Liver (tissue), 8 donors: ENCODE measurements at regions not wholly inside any gene's neighbourhood (a gene's known extent, or its start where the extent isn't known, plus 50 kb on each side); places are given as distances from the start of the nearest gene placed in this dataset.

Source experiments
- DNase-seq: peaks from one replicate; pipeline ENCODE4 v3.0.0-alpha.2; 2017; ENCODE audit warnings: low spot score
- H3K27ac ChIP-seq, 2 donors: one replicate each; pipeline ENCODE4 v1.7.0; 2013; ENCODE audit warnings: inconsistent platforms in 2 of 2, low read length in 2 of 2, control low read depth in 1 of 2, low read depth in 1 of 2, mild to moderate bottlenecking in 1 of 2
- H3K27me3 ChIP-seq, 4 donors: one replicate each; pipeline versions ENCODE4 v1.6.1 to v1.7.0; 2013; ENCODE audit warnings: low read length in 3 of 4, inconsistent platforms in 1 of 4, mild to moderate bottlenecking in 1 of 4, moderate library complexity in 1 of 4; ENCODE audit not compliant: control insufficient read depth in 4 of 4, insufficient read depth in 4 of 4
- H3K36me3 ChIP-seq, 4 donors: one replicate each; pipeline versions ENCODE4 v1.6.1 to v1.7.0; 2013; ENCODE audit warnings: low read length in 3 of 4, mild to moderate bottlenecking in 3 of 4, low read depth in 1 of 4, moderate library complexity in 1 of 4; ENCODE audit not compliant: control insufficient read depth in 4 of 4, insufficient read depth in 3 of 4
- H3K4me1 ChIP-seq, 4 donors: one replicate each; pipeline versions ENCODE4 v1.6.1 to v1.7.0; 2013; ENCODE audit warnings: low read length in 3 of 4, mild to moderate bottlenecking in 3 of 4, moderate library complexity in 1 of 4; ENCODE audit not compliant: control insufficient read depth in 4 of 4, insufficient read depth in 4 of 4
- H3K4me3 ChIP-seq, 3 donors: one replicate each; pipeline versions ENCODE4 v1.6.1 to v1.7.0; 2013; ENCODE audit warnings: low read length in 3 of 3, control low read depth in 1 of 3, low read depth in 1 of 3, mild to moderate bottlenecking in 1 of 3
- H3K9ac ChIP-seq, 2 donors: one replicate each; pipeline ENCODE4 v1.7.0; 2013; ENCODE audit warnings: low read length in 2 of 2, mild to moderate bottlenecking in 2 of 2, moderate library complexity in 2 of 2, control low read depth in 1 of 2, low read depth in 1 of 2
- H3K9me3 ChIP-seq, 4 donors: one replicate each; pipeline versions ENCODE4 v1.6.1 to v1.7.0; 2013; ENCODE audit warnings: low read length in 3 of 4; ENCODE audit not compliant: control insufficient read depth in 4 of 4
- ATF3 ChIP-seq: IDR thresholded peaks from 2 replicates; pipeline ENCODE4 v1.6.1; 2016; ENCODE audit warnings: antibody characterized with exemption
- CTCF ChIP-seq: fragments of 150-350 bp; IDR thresholded peaks from 2 replicates; pipeline ENCODE4 v1.5.1; 2017; ENCODE audit warnings: improper control_type of control experiment, low read depth, low read length; ENCODE audit not compliant: missing input control
- EGR1 ChIP-seq, 2 donors: IDR thresholded peaks; 2 replicates each; pipeline ENCODE4 v1.6.1; 2016 to 2018; ENCODE audit warnings: antibody characterized with exemption in 2 of 2, low read depth in 2 of 2
- FOXA1 ChIP-seq: IDR thresholded peaks from 2 replicates; pipeline ENCODE4 v1.6.1; 2016; ENCODE audit warnings: antibody characterized with exemption
- FOXA2 ChIP-seq: IDR thresholded peaks from 2 replicates; pipeline ENCODE4 v1.6.1; 2016; ENCODE audit warnings: antibody characterized with exemption
- GABPA ChIP-seq, 2 donors: IDR thresholded peaks in 1 of 2; conservative IDR thresholded peaks in 1 of 2; 2 replicates each; pipeline ENCODE4 v1.6.1; 2016; ENCODE audit warnings: antibody characterized with exemption in 2 of 2, mild to moderate bottlenecking in 1 of 2, moderate library complexity in 1 of 2
- HNF4A ChIP-seq, 2 donors: conservative IDR thresholded peaks; 2 replicates each; pipeline ENCODE4 v1.6.1; 2016; ENCODE audit warnings: antibody characterized with exemption in 2 of 2, mild to moderate bottlenecking in 2 of 2
- HNF4G ChIP-seq: IDR thresholded peaks from 2 replicates; pipeline ENCODE4 v1.6.1; 2016; ENCODE audit warnings: antibody characterized with exemption
- JUND ChIP-seq, 2 donors: IDR thresholded peaks; 2 replicates each; pipeline ENCODE4 v1.6.1; 2016; ENCODE audit warnings: antibody characterized with exemption in 2 of 2
- MAX ChIP-seq: IDR thresholded peaks from 2 replicates; pipeline ENCODE4 v1.6.1; 2016; ENCODE audit warnings: antibody characterized with exemption
- NR2F2 ChIP-seq: IDR thresholded peaks from 2 replicates; pipeline ENCODE4 v1.6.1; 2016; ENCODE audit warnings: antibody characterized with exemption
- RAD21 ChIP-seq, 2 donors: IDR thresholded peaks; 2 replicates each; pipeline ENCODE4 v1.6.1; 2016; ENCODE audit warnings: antibody characterized with exemption in 2 of 2, mild to moderate bottlenecking in 2 of 2
- REST ChIP-seq: IDR thresholded peaks from 2 replicates; pipeline ENCODE4 v1.6.1; 2016; ENCODE audit warnings: antibody characterized with exemption, mild to moderate bottlenecking
- RXRA ChIP-seq, 2 donors: IDR thresholded peaks; 2 replicates each; pipeline ENCODE4 v1.6.1; 2017 to 2018; ENCODE audit warnings: antibody characterized with exemption in 2 of 2, mild to moderate bottlenecking in 1 of 2
- SP1 ChIP-seq: IDR thresholded peaks from 2 replicates; pipeline ENCODE4 v1.6.1; 2018; ENCODE audit warnings: antibody characterized with exemption, mild to moderate bottlenecking
- TAF1 ChIP-seq: conservative IDR thresholded peaks from 2 replicates; pipeline ENCODE4 v1.6.1; 2016; ENCODE audit warnings: antibody characterized with exemption, mild to moderate bottlenecking
- YY1 ChIP-seq: IDR thresholded peaks from 2 replicates; pipeline ENCODE4 v1.6.1; 2016; ENCODE audit warnings: antibody characterized with exemption, mild to moderate bottlenecking
- ZBTB33 ChIP-seq: IDR thresholded peaks from 2 replicates; pipeline ENCODE4 v1.6.1; 2016; ENCODE audit warnings: antibody characterized with exemption
- WGBS: extraction: QIAGEN DNeasy Blood & Tissue Kit; methylation state at CpG from one replicate; pipeline ENCODE4 v1.1.7; 2013; 5-methylcytosine and 5-hydroxymethylcytosine counted together
- donor health status: healthy.
- donor health status: healthy.
- donor health status: healthy.
- donor health status: healthy.
- donor health status: healthy.

GRCh38 chr15:61685971-61686370 is 374.3 kb downstream of the VPS13C start:
- Histone ChIP-seq H3K9ac (no peak overlapping the region), H3K36me3 (no peaks in the 10 kb centered on the region), H3K4me3 (no peak overlapping the region), H3K9me3 (no peaks in the 10 kb centered on the region), H3K27ac (no peak overlapping the region), H3K27me3 (peaks cover 0 to under 1% (median 0%) of the 10 kb centered on the region in 4 donors), H3K4me1 (peaks cover 0 to 5% (median 0%) of the 10 kb centered on the region in 4 donors)
- WGBS = 86% methylated on average over 2 of the region's 2 CpGs
- no peak for DNase-seq
- TF ChIP-seq HNF4A (conservative IDR thresholded peaks at IDR 0.05) (no peak), EGR1 (IDR thresholded peaks at IDR 0.05; ENCODE audit: low read depth in 2 of 2) (no peak), CTCF (no peak), YY1 (no peak), RAD21 (IDR thresholded peaks at IDR 0.05) (no peak), FOXA2 (no peak), TAF1 (no peak), MAX (no peak), NR2F2 (no peak), SP1 (no peak), ZBTB33 (no peak), RXRA (IDR thresholded peaks at IDR 0.05) (no peak), REST (no peak), HNF4G (no peak), GABPA (IDR thresholded peaks at IDR 0.05 in 1 of 2, conservative IDR thresholded peaks at IDR 0.05 in 1 of 2) (no peak), JUND (IDR thresholded peaks at IDR 0.05) (no peak), FOXA1 (no peak), ATF3 (no peak)
